Lung (tissue), 11 donors: ENCODE measurements at regions not wholly inside any gene's neighbourhood (a gene's known extent, or its start where the extent isn't known, plus 50 kb on each side); places are given as distances from the start of the nearest gene placed in this dataset.

ENCODE experiments used
- ATAC-seq: fragments of 200-7000 bp; cut with Tn5 transposase; one replicate; pipeline ENCODE4 v1.9.1; 2020; ENCODE audit warnings: moderate number of reproducible peaks; ENCODE audit not compliant: insufficient read depth, low FRiP score
- DNase-seq, 3 donors: peaks; one replicate each; pipeline ENCODE4 v3.0.0-alpha.2; 2013 to 2017
- H3K27ac ChIP-seq, 2 donors: one replicate each; pipeline ENCODE4 v1.5.1; 2013; ENCODE audit warnings: mild to moderate bottlenecking in 2 of 2, moderate library complexity in 2 of 2, control low read depth in 1 of 2, inconsistent platforms in 1 of 2, low read depth in 1 of 2, low read length in 1 of 2
- H3K27me3 ChIP-seq, 3 donors: one replicate each; pipeline ENCODE4 v1.5.1; 2013; ENCODE audit warnings: low read length in 2 of 3; ENCODE audit not compliant: control insufficient read depth in 3 of 3, insufficient read depth in 3 of 3
- H3K36me3 ChIP-seq, 4 donors: one replicate each; pipeline ENCODE4 v1.5.1; 2013; ENCODE audit warnings: low read length in 4 of 4, mild to moderate bottlenecking in 1 of 4, moderate library complexity in 1 of 4; ENCODE audit not compliant: control insufficient read depth in 4 of 4, insufficient read depth in 4 of 4
- H3K4me1 ChIP-seq, 5 donors: one replicate each; pipeline ENCODE4 v1.5.1; 2013; ENCODE audit warnings: low read length in 5 of 5, mild to moderate bottlenecking in 2 of 5, moderate library complexity in 1 of 5; ENCODE audit not compliant: control insufficient read depth in 5 of 5, insufficient read depth in 5 of 5
- H3K4me3 ChIP-seq: one replicate; pipeline ENCODE4 v1.5.1; 2013; ENCODE audit warnings: mild to moderate bottlenecking, control low read depth, moderate library complexity
- H3K9ac ChIP-seq, 2 donors: one replicate each; pipeline ENCODE4 v1.5.1; 2013; ENCODE audit warnings: low read length in 2 of 2, control low read depth in 1 of 2; ENCODE audit not compliant: insufficient read depth in 1 of 2
- H3K9me3 ChIP-seq, 4 donors: one replicate each; pipeline ENCODE4 v1.5.1; 2013; ENCODE audit warnings: low read length in 3 of 4, mild to moderate bottlenecking in 1 of 4, moderate library complexity in 1 of 4; ENCODE audit not compliant: control insufficient read depth in 4 of 4, insufficient read depth in 3 of 4
- WGBS, 2 donors: extraction: QIAGEN DNeasy Blood & Tissue Kit; methylation state at CpG; one replicate each; pipeline ENCODE4 v1.1.7; 2013; 5-methylcytosine and 5-hydroxymethylcytosine counted together
- TF ChIP-seq, protein P1 (sequence below): IDR thresholded peaks from 2 replicates; pipeline ENCODE4 v1.5.1; 2012; ENCODE audit warnings: mild to moderate bottlenecking; ENCODE audit errors: control extremely low read depth, extremely low read depth
- donor health status: control.
- donor health status: control.
- donor health status: Bipolar disorder and iron deficiency.
- donor health status: healthy.
- donor health status: DM: yes; HTN: yes; CAD: no.

DNA sequence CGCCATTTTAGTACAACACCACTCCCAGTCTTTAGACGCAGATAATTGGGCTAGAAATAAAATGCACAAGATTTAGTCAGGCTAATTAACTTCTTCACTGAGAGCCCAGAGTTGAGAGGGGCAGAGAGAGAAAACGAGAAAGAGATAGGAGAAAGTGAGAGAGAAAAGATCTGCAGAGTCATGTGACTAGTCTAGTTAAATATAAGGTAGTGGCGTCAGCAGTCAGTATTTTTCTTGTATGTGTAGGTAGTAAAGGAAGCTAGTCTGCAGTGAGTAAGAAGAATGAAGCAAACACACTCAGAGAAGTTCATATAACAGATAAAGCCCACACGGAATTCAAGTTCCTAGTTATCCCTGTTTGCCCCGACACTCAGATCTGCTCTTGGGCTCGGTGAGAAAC, 392.6 kb upstream of the ERCC4 start:
- H3K36me3 ChIP-seq, result no peaks in the 10 kb centered on the region
- H3K4me3 ChIP-seq, result no peak overlapping the region
- no peak for ATAC-seq
- no peaks in the 10 kb centered on the region for H3K9me3 ChIP-seq
- no peak for DNase-seq
- H3K4me1 ChIP-seq, result no peaks in the 10 kb centered on the region
- TF ChIP-seq, protein P1, sequence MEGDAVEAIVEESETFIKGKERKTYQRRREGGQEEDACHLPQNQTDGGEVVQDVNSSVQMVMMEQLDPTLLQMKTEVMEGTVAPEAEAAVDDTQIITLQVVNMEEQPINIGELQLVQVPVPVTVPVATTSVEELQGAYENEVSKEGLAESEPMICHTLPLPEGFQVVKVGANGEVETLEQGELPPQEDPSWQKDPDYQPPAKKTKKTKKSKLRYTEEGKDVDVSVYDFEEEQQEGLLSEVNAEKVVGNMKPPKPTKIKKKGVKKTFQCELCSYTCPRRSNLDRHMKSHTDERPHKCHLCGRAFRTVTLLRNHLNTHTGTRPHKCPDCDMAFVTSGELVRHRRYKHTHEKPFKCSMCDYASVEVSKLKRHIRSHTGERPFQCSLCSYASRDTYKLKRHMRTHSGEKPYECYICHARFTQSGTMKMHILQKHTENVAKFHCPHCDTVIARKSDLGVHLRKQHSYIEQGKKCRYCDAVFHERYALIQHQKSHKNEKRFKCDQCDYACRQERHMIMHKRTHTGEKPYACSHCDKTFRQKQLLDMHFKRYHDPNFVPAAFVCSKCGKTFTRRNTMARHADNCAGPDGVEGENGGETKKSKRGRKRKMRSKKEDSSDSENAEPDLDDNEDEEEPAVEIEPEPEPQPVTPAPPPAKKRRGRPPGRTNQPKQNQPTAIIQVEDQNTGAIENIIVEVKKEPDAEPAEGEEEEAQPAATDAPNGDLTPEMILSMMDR, result no peak
- no peak overlapping the region for H3K9ac ChIP-seq
- WGBS, 2 donors, result 67 to 85% methylated on average over 7 of the region's 7 CpGs
- H3K27me3 ChIP-seq, result no peaks in the 10 kb centered on the region
- H3K27ac ChIP-seq, result no peak overlapping the region

DNA sequence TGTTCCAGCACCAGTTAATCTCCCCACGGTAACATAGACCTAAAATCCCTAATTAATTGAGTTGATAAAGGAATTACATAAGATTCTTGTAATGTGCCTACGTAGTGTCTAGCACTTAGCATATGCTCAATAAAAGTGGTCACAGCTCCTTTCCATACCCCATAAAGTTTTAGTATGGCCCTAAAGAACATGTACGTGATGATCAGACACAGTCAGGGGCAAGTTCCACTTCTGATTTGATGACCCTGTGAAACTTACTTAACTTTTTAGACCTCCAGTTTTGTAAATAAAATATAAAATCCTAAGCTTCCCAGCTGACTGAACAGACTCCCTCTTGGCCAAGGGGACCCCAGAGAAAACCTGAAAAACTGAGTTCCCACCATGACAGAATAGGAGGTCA, 391.3 kb upstream of the ERCC4 start:
- H3K36me3 ChIP-seq, result no peaks in the 10 kb centered on the region
- no peak overlapping the region for H3K9ac ChIP-seq
- no peak overlapping the region for H3K4me3 ChIP-seq
- no peak for ATAC-seq
- no peak overlapping the region for H3K27ac ChIP-seq
- DNase-seq, result no peak
- TF ChIP-seq, protein P1, result no peak
- no peaks in the 10 kb centered on the region for H3K9me3 ChIP-seq
- WGBS, 2 donors, result 79 to 85% methylated on average over 3 of the region's 3 CpGs
- no peaks in the 10 kb centered on the region for H3K4me1 ChIP-seq
- no peaks in the 10 kb centered on the region for H3K27me3 ChIP-seq

DNA sequence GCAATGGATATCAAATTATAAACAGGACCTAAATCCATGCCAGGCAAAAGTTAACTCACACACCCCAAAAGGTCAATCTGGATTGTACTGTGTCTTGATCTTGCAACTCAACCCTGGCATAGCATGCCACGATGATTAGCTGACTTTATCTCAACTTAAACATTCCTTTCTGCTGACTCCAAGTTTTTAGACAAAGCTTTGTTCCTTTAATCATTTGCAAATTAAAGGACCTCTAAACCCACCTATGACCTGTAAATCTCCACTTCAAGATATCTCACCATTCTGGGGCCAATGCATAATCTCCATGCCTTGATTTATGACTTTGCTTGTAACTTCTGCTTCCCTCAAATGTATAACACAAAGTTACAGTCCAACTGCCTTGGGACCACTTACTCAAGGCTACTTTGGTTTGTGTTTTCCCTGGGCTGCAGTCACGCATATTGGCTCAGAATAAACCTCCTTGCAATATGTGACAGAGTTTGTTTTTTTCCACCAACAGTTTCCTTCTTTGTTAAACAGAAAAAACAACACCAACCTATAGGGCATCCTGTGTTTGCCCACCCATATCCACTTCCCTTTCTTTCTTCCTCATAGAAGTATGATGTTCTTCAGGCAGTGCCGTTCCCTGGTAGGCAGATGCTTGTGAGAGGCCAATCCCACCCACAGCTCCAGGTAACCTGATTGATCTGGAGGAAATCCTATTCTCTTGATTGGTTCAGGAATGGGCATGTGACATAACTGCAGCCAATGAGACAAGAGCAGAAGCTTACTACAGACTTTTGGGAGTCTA, 390.6 kb upstream of the ERCC4 start:
- Histone ChIP-seq H3K4me1 (no peaks in the 10 kb centered on the region), H3K9me3 (no peaks in the 10 kb centered on the region), H3K27me3 (no peaks in the 10 kb centered on the region), H3K9ac (no peak overlapping the region), H3K36me3 (no peaks in the 10 kb centered on the region), H3K4me3 (no peak overlapping the region), H3K27ac (no peak overlapping the region)
- TF ChIP-seq, protein P1, result no peak
- WGBS, 2 donors, result 33 to 36% methylated on average over 3 of the region's 3 CpGs
- no peak for DNase-seq
- ATAC-seq, result no peak

DNA sequence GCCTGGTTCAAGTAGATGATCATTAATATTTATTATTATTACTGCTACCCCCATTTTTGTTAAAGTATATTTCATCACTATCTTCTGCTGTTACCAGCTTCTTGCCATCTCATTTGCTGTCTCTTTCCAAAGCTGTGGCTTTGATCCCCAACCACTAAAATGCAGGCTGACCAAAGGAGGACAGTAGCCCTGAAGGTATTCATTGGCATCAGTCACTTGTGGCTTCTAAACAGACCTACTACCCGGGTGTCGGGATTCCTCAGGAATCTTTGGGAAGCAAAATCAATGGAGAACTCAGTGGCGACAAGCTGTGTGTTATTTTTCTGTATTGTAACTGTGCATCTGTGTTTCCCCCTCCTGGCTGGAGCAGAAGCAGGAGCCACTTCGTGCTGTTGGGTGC, 379.2 kb upstream of the ERCC4 start:
- Histone ChIP-seq H3K27me3 (no peaks in the 10 kb centered on the region), H3K4me1 (no peaks in the 10 kb centered on the region), H3K9me3 (peaks cover 0 to 4% (median 0%) of the 10 kb centered on the region in 4 donors), H3K9ac (no peak overlapping the region), H3K4me3 (no peak overlapping the region), H3K36me3 (no peaks in the 10 kb centered on the region), H3K27ac (no peak overlapping the region)
- TF ChIP-seq, protein P1, result no peak
- DNase-seq (no peak), ATAC-seq (no peak)
- 82 to 86% methylated on average over 4 of the region's 4 CpGs for WGBS, 2 donors
